IPS DF 4.7 (cell line): ENCODE measurements at regions not wholly inside any gene's neighbourhood (a gene's known extent, or its start where the extent isn't known, plus 50 kb on each side); places are given as distances from the start of the nearest gene placed in this dataset.
"Not testable (repeated sequence)": the region's sequence is repeated elsewhere in the genome, so short reads cannot be mapped to it uniquely, and the experiment has no call there.

ENCODE experiments used
- DNase-seq: peaks from one replicate; pipeline ENCODE4 v3.0.0-alpha.2; 2013; ENCODE audit warnings: low spot score; ENCODE audit errors: extremely low read depth

DNA sequence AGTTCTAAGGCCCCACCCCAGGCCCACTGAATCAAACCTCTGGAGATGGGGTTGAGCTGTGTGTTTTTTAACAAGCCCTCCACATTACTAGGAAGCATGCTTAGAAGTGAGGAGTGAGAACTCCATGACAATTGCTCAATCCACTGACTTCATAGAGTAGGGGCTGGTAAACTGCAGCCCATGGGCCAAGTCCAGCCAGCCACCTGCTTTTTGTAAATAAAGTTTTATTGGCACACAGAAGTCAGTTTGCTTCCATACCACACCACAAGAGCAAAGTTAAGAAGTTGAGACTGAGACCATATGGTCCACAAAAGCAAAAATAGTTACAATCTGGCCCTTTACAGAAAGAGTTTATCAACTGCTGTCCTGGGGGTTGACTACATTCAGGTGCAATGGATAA, 309.2 kb downstream of the SETD4 start:
- no peak for DNase-seq

DNA sequence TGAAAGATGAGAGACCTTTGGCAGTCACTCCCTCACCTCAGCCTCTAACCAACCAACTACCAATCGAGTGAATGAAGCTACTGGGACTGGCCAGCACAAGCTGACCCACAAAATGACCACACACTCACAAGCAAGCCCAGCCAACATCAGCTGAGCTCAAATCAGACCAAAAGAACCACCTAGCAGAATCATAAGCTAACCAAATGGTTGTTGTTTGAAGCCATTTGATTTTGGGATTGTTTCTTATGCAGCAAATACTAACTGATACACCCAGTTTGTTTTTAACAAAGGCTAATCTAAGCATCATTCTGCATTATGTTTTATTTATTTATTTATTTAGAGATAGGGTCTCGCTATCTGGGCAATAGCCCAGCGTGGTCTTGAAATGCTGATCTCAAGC, 310.4 kb downstream of the SETD4 start:
- DNase-seq, result no peak

DNA sequence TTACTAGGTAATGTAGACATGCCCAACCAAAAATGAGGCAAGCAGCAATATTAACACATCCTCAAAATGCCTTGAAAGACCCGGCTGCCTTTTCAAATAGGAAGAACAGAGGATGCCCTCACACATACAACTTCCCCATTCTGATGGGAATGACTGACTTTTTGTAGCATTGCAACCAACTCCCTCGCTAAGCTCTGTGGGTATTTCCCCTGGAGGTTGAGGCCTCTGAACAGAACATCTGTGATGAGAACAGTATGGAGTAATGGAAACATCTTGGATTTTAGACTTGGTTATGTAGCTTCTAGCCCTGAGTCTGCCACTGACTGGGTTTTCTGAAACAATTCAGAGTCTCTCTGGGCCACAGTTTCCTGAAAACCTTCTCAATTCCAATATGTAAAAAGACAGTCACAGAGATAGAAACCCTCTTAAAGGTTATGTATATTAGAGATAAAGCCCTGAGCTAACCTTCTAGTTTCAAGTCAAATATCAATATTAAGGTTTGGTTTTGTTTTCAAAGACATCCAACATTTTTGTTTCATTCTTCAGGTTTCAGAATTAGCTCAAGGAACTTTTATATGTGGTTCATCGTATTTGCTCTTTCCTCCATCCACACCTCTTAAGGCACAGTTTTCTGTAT, 311.5 kb downstream of the SETD4 start:
- DNase-seq, result no peak

DNA sequence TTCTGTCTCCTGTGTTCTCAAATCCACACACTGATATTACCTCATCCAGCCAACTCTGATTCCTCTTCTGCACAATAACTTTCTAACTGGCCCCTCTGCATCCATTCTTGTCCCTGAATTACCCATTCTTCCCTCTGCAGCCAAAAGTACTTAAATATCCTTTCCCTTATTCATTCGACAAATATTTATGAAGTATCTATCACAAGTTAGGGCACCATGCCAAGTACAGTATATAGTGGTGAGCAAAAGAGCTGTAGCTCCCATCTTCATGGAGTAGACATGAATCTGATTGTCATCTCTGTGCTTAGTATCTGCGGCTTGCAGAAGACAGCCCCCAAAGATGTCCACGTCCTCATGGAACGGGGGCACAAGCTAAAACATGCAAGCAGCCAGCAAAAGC, 316.8 kb downstream of the SETD4 start:
- DNase-seq, result no peak

DNA sequence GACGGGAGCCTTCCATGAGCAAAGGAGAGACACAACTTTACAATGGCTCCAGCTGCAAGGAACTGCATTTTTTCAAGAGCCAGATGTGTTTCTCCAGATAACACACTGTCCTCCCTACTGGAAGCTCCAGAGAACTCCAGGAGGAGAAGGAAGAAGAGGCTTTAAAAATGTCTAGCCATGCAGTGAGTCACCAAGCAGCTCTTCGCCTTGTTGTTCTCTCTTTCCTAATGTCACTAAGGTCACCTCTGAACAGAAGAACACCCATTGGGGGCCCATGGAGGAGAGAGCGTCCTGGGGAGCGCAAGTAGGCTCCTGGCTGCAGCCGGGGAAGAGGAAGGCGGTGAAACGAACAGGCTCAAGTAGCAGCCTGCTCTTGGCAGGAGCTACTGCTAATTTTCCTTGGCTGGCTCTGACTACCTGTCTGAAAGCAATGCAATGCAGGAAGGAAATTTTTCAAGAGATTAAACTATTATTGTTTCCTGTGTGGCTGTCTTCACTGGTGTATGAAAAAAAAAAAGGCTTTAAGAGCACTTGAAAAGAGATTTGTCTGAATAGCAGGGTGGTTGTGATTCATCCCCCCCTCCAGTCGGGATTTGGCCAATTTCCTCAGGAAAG, 321.9 kb downstream of the SETD4 start:
- DNase-seq, result no peak

DNA sequence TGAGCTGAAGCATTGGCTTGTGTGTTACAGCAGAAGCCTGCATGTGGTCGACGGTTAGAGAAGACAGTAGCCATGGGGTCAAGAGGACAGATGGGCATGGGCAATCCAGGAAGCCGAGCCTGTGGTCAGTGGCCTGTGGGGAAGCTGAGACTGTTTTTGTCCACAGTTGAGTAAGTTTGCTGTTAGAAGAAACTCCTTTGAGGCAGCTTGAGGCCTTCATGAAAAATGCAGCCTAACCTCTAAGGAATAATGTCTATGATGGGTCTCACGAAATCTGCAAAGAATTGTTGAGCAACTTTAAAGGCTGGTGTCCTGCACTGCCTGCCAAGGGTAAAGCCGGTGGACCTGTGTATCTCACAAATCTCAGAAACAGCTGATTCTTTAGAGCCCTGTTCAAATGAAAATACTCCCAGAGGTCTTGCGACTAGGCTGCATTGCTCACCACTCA, 322.4 kb downstream of the SETD4 start:
- DNase-seq, result no peak

DNA sequence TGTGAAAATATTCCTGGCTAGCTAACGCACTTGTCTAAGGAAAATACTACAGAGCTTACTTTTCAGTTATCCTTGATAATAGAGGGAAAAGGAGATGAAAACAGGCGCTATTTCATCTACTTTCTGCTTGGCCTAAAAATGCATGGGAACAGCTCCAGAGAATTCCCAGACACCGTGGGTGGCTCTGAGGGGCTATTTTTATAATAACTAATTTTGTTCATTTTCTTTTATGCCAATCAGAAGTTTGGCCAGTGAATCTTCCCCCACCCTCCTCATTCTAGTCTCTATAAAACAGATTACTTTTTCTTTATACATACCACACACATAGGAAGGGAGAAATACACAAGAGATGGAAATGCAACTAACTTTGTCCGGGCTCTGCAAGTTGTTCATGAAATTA, 322.9 kb downstream of the SETD4 start:
- DNase-seq, result no peak

DNA sequence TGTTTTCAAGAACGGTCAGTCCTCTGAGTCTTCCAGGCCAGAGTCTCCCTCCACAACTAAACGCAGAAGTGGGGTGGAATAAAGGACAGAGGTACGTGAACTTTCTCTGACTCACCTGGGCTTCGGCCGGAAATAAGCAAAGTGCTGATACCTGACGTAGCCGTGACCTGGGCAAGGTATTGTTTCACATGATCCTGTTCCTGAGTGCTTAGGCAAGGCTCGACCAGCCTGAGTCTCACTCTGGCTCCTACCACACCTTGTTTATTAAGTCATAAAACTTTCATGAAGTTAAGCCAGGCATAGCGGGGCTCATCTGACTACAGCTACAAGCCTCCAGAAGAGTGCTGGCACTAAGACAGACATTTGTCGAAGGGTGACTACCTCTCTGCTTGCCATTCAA, 327.5 kb downstream of the SETD4 start:
- no peak for DNase-seq

DNA sequence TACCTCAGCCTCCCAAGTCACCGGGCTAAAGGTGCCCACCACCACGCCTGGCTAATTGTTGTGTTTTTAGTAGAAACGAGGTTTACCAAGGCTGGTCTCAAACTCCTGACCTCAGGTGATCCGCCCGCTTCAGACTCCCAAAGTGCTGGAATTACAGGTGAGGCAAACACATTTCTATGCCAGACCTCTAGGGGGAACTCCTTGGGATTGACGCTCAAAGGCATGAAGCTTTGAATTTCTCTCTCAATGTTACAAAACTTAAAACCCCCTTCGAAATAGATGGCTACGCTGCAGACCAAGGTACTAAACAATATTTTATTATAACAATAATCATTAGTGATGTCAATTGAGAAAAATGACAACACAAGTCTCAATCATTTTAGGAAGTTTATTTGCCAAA, 330.0 kb downstream of the SETD4 start:
- DNase-seq, result peak; percentile 3

DNA sequence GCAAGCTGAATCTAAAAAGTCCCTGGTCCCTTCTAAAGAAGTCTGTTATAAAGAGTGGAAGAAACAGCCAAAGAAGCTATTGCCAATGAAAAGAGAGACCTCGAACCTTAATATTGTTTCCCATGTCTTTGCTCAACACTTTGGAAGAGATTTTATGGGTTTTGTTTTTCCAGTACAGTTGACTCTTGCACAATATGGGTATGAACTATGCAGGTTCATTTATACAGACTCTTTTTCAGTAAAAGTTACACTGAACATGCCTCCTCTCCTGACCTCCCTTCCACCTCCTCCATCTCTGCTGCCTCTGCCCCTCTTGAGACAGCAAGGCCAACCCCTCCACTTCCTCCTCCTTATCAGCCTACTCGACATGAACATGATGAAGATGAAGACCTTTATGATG, 332.5 kb downstream of the SETD4 start:
- DNase-seq, result no peak

DNA sequence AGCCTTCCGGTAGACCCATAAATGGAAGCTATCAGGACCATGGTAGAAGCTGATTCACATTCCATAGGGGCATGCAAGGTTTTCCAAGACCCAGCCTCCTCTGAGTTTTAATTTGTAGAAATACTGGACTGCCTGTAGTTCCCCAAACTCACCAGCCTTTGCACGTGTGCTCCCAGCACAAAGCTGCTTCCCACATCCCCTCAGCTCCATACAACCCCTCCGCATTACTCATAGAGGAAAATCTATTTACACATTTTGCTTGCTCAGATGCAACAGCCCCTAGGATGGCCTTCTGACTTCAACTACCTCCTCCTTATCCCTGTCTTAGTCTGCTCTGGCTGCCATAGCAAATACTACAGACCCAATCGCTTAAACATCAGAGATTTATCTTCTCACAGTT, 336.2 kb downstream of the SETD4 start:
- no peak for DNase-seq

DNA sequence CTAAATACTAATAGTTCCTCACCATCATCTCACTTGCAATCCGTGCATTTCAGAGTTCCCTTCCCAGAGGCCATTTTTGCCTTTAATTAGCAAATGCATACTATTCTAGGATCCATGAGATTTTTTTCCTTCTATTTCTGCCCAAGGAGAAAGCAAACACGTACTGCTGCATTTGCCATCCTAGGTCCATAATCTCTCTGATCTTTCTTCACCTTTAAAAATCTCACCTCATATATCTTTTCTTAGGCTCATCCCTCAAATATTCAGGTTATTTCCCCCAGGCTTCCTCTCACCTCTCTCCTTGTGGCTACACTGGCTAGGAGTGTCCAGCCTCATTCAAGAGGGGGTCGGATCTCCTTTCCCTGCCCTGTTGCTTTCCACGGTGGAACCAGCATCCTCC, 338.6 kb downstream of the SETD4 start:
- no peak for DNase-seq

DNA sequence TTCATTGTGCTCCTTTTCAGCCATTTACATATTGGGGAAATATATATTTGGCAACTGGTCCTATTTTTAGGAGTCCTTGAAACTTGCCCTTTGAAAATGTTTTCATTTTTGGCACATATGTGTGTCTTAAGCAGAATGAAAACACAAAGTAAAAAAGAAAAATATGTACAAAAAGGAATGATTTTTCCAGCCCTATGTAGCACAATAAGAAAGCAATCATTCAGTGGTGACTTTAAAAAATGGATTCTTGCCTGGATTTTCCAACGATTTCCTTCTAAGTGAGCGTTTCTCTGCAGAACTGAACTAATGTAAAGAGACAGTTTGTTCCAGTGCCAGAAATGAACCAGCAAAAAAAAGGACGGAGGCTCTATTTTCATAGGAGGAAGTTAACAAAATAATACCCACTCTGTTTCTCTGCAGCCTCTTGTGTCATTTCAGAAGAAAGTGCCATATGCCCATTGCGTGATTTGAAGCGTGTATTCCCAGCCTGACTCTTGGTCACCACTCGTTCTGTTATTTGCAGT, 340.1 kb downstream of the SETD4 start:
- DNase-seq, result no peak

DNA sequence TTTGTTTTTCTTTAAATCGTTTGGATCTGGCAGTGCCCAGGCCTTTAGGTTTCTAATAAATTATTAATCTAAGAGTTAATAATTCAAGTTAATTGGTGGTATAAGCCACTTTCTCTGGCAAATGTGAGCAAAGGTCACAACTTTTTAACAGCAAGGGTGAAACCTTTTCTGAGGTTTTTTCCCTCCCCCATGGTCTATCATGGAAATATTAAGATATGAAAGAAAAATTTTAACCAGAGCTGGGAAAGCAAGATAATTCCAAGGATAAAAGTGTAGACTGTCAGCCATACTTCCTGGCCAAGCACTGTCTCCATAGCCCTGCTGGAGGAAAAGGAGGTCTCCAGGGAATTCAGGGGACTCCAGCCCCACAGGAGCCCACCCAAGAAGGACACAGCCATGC, 341.2 kb downstream of the SETD4 start:
- DNase-seq, result no peak

DNA sequence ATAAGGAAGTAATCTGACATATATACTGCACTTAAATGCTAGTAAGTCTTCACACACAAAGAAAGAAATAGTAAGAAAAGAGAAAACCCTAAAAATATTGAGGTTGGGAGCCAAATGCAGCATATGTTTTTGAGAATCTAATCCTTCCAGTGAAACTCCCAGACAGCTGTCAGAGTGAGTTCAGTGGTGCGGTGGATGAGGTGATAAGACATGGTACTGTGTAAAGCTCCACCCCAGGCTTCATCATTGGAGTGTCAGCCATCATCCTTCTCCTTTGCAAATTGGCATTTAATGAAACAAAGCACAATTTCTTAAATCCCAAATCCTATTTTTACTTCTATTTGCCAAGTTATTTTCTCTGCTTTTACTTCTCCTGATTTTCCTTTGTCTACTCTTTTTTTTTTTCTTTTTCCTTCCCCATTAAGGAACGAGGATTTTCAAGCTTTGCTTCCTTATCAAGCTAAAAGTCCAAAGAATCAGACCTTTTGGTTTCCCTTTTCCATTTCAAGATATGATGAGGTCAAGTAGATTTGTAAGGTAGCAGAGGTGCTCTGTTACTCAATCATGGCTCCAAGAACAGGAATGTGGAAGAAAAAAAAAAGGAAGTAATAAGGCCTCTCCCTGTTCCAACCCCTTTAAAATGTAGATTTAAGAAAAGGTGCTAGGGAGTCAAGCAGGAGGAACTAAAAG, 343.3 kb downstream of the SETD4 start:
- no peak for DNase-seq

DNA sequence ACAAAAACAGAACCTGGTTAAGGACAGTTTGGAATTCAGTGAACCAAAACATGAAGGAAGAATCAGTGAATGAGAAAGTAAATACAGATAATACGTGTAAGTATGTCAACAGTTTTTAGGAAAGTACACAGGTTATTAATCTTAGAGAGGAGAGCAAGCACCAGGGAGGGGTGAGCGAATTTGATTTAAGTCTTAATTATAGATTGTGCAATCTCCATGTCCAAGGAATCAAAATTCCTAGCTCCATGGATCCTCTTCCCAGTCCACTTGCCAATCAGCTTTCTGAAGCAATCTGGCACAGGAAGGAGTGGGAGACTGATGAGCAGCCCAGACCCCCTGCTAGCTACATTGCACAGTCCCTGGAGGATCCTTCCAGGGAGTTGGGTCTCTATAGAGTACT, 346.4 kb downstream of the SETD4 start:
- DNase-seq, result no peak

DNA sequence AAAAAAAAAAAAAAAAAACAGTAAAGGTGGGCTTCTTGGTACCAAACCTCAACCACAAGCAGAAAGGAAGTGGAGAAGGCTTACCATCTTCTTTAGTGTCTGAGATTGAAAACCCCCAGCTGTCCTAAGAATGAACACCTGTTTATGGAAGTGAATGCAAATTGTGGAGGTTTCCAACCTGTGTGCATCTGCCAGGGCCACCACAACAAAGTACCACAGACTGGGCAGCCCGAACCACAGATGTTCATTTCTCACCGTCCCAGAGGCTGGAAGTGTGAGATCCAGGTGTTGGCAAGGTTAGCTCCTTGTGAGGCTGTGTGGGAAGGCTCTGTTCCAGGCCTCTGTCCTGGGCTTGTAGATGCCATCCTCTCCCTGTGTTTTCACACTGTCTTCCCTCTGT, 348.7 kb downstream of the SETD4 start:
- no peak for DNase-seq

DNA sequence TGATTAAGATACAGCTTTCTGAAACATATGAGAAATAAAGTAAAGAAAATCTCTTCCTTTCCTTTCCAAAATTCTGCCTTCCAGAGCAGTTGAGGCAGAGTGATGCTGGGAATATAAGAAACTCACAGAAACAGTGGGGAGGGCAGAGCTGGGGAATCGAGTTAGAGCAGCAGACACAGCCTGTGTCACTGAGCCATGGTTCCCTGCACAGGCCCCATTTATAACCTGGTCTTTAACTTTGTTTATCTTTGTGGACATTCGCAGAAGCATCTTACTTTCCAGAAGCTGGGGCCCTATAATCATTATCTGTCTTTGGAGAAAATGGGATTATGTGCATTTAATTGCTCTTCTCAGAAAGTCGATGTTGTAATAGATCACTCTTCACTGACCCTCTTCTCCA, 349.1 kb downstream of the SETD4 start:
- DNase-seq, result no peak

DNA sequence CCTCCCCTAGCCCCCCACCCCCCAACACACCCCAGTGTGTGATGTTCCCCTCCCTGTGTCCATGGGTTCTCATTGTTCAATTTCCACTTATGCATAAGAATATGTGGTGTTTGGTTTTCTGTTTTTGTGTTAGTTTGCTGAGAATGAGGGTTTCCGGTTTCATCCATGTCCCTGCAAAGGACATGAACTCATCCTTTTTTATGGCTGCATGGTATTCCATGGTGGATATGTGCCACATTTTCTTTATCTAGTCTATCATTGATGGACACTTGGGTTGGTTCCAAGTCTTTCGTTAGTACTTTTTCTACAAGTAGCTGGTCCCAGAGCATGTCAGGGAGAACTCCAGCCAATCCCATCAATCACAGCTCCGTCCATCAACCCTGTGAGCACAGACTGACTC, 350.3 kb downstream of the SETD4 start:
- not testable (repeated sequence) for DNase-seq

DNA sequence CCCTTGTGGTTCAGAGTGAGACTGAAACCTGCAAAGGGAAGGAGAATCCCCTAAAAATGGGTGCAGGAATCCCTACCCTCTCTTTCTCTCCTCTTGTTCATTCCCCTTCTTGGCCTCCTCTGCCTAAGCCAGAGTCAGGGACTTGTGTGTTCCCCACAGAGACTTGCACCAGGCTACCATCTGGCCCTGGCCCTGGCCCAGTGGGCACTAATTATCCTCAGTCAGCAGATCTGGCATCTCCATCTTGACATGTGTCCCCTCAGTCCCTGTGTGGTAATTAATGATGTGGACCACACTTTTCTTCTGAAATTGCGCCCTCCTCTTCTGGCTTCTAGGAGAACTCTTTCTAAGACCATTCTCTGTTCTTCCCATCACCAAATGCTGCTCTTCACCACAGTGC, 354.4 kb downstream of the SETD4 start:
- DNase-seq, result no peak

DNA sequence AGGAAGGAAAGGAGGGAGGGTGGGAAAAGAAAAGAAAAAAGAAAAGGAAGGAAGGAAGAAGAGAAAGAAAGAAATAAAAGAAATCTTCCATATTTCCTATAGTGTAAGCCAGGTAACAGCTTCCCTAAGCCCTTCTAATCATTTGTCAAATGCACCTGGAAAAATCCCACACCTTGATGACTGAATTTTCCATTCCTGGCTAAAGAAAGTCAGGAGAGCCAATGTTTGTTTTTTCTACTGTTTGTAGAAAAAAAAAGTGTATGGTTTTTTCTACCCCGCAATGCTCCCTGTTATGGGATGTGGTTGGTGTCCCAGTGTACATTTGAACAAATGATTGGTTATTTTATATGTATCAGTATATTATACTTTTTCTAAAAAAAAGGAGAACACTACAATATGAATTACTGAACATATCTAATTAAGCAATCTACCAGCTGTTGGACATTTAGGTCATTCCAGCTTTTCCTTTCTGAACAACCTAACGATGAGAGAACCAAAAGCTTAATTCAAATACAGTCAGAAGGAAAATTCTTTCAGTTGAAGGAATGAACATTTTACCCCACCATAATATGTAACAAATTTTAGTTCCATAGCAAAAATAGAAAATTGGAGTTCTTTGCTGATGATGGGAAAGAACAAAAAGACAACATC, 355.0 kb downstream of the SETD4 start:
- DNase-seq, result no peak

DNA sequence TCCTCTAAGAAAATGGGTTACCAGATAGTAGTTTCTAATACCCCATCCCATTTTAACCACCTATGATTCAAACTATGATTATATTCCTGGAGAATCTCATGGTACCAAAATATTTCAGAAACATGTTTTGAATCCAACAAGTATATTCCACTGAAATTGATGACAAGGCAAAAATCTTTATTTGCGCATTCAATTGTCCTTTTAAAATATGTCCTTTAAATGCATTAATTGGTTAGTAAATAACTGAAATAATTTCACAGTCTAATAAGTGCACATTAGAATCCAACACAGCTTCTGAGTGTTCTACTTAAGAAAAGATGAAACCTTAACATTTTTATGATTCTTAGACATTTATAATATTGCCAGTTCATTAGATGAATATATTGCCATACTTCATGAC, 356.6 kb downstream of the SETD4 start:
- no peak for DNase-seq
